Embryonic facial prominence (tissue), 1 donor: ENCODE measurements at regions not wholly inside any gene's neighbourhood (a gene's known extent, or its start where the extent isn't known, plus 50 kb on each side); places are given as distances from the start of the nearest gene placed in this dataset.

ENCODE experiments used
- DNase-seq: peaks from one replicate; pipeline ENCODE4 v3.0.0-alpha.2; 2016; ENCODE audit errors: extremely low spot score

GRCh38 chr10:129344731-129345355 lies 122.2 kb upstream of the MGMT start:
- DNase-seq = no peak

GRCh38 chr10:129345763-129346162 lies 121.3 kb upstream of the MGMT start:
- DNase-seq = no peak

GRCh38 chr10:129350690-129351089 lies 116.4 kb upstream of the MGMT start:
- no peak for DNase-seq

GRCh38 chr10:129353101-129353500 lies 113.9 kb upstream of the MGMT start:
- no peak for DNase-seq

- no peak for DNase-seq
These were observed 107.0 kb upstream of the MGMT start for GRCh38 chr10:129360046-129360445.

GRCh38 chr10:129361676-129362376 lies 105.2 kb upstream of the MGMT start:
- DNase-seq = no peak

GRCh38 chr10:129364949-129365348 lies 102.1 kb upstream of the MGMT start:
- no peak for DNase-seq

GRCh38 chr10:129365767-129366402 lies 101.2 kb upstream of the MGMT start:
- no peak for DNase-seq

GRCh38 chr10:129366450-129366849 lies 100.6 kb upstream of the MGMT start:
- no peak for DNase-seq

- no peak for DNase-seq
These were observed 97.5 kb upstream of the MGMT start for GRCh38 chr10:129369566-129369965.

GRCh38 chr10:129371541-129371940 lies 95.5 kb upstream of the MGMT start:
- DNase-seq = no peak

- DNase-seq = no peak
These were observed 94.9 kb upstream of the MGMT start for GRCh38 chr10:129372172-129372571.

GRCh38 chr10:129373231-129373630 lies 93.8 kb upstream of the MGMT start:
- no peak for DNase-seq

- DNase-seq = no peak
These were observed 93.3 kb upstream of the MGMT start for GRCh38 chr10:129373718-129374117.

GRCh38 chr10:129375171-129375570 lies 91.9 kb upstream of the MGMT start:
- no peak for DNase-seq

GRCh38 chr10:129375912-129376311 lies 91.1 kb upstream of the MGMT start:
- no peak for DNase-seq

- no peak for DNase-seq
These were observed 86.8 kb upstream of the MGMT start for GRCh38 chr10:129380279-129380678.

GRCh38 chr10:129381741-129382140 lies 85.3 kb upstream of the MGMT start:
- DNase-seq = peak; percentile 29

GRCh38 chr10:129382401-129382800 lies 84.6 kb upstream of the MGMT start:
- no peak for DNase-seq

- DNase-seq = no peak
These were observed 83.4 kb upstream of the MGMT start for GRCh38 chr10:129383651-129384050.

- no peak for DNase-seq
These were observed 81.4 kb upstream of the MGMT start for GRCh38 chr10:129385600-129385999.

GRCh38 chr10:129386415-129387257 lies 80.4 kb upstream of the MGMT start:
- DNase-seq = no peak

- DNase-seq = no peak
These were observed 79.8 kb upstream of the MGMT start for GRCh38 chr10:129387258-129387525.
